ENCODE measurements at regions not wholly inside any gene's neighbourhood (a gene's known extent, or its start where the extent isn't known, plus 50 kb on each side); places are given as distances from the start of the nearest gene placed in this dataset.

DNA sequence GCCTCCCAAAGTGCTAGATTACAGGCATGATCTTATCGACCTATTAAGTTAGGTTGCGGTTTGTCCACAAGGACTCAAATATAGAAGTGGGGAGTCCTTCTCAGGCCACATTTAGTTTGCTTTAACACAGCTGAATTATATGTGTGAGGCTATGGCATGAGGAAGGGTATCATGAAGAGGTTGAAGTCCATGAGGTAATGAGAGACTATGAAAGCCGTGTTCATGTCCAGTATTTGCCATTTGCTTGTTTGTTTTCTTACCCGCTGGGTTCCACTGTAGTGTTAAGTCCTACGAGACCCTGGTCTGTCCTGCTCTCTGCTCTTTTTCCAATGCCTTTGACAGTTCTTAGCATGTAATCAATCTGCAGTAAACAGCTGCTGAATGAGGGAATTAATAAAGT lies 1072.4 kb upstream of the EEF2KMT start:
- in situ Hi-C loops (cut with HindIII; ENCODE audit: low sequenced_read_pairs): no loop called here
- DNase-seq (ENCODE audit: low spot score): no peak

DNA sequence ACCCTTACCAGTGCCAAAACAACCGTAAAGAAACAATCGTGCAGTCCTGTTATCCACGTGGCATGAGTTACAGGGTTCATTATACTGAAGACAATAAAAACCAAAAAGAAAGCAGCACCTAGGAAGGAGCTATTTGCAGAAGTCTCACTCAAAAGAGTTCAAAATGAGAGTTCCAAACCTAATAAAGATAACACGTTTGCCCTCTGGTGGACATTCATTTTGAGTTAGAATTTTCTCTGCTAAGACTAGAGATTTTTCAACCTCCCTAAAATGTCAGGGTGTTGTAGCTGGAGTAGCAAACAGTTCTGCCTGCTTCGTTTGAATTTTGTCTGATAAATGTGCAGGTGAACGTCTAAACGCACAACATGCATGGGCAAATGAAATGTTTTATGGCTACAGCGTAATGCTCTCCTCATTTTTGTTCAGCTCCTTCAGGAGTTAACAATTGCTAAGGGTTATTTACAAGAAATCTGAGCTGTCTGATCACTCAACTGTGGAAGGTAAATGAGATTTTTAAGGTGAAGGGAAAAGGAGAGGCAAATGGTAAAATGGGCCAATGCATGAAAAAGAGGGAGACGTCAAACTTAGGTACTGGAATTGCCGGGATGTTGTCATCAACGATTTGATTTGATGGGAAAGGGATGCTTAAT lies 1067.9 kb upstream of the EEF2KMT start:
- DNase-seq (ENCODE audit: low spot score): peak; percentile 67
- in situ Hi-C loops (cut with HindIII; ENCODE audit: low sequenced_read_pairs): no loop called here

DNA sequence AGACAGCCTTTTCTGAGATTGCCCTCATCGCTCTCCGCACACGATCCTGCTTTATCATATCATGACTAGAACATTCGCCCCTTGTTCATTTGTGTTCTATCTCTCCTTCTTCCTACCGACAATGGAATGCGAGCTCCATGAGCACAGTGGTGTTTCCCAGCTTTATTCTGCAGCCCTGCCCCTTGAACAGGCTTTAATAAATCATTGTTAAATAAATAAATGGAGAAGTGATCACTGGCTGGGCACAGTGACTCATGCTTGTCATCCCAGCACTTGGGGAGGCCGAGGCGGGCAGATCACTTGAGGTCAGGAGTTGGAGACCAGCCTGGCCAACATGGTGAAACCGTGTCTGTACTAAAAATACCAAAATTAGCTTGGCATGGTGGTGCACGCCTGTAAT lies 1063.3 kb upstream of the EEF2KMT start:
- no peak for DNase-seq (ENCODE audit: low spot score)
- in situ Hi-C loops (cut with HindIII; ENCODE audit: low sequenced_read_pairs): no loop called here

DNA sequence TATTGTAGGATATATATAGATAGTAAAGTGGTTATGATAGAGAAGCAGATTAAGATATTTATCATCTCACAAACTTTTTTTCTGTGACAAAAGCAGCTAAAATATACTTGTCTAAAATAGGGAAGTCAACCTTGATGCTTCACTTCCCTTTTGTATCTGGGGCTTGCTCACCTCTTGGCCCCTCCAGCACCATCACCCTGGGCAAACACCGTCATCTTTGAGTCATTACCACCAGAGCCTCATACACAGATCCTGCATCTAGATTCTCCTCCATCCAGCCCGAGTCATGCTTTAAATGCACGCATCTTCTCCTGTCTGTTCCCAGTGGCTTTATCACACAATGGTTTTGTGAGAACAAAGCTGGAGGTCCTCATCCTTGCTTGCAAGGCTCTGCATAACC lies 1062.7 kb upstream of the EEF2KMT start:
- in situ Hi-C loops (cut with HindIII; ENCODE audit: low sequenced_read_pairs): no loop called here
- no peak for DNase-seq (ENCODE audit: low spot score)

DNA sequence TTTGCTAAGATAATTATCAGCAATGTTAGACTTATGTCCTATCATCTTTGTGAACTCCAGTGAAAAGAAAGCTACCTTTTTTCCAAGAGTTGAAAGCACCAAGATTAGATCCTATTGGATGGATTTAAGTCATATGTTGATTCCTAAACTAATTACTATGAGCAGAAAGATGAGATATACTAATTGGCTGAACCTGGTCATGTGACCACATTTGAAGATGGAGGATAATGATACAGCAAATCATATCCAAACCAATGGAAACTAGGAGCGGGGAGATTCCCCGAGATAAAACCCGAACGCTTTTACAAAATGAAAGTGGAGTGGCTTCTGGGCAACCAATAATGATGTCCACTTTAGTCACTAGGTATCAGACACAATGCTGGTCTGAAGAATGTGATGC lies 1060.2 kb upstream of the EEF2KMT start:
- no peak for DNase-seq (ENCODE audit: low spot score)
- in situ Hi-C loops (cut with HindIII; ENCODE audit: low sequenced_read_pairs): no loop called here

DNA sequence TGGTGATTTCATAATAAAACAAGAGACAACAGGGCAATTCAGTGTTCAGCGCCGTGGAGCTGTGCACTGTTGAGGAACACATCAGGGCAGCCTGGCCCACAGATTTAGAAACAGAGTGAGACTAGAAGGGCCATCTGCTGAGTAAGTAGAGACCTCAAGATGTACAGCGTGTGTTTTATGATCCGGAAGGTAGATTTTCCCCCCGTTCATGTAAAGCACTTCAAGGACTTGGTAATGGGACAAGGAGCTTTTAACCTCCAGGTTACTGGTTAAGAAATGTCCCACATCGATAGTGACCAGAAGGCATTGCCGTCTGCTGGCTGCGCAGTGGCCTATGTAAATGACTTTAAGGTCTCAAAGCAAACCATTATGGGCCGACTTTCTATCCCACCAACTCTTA lies 1057.7 kb upstream of the EEF2KMT start:
- in situ Hi-C loops (cut with HindIII; ENCODE audit: low sequenced_read_pairs): no loop called here
- DNase-seq (ENCODE audit: low spot score): no peak

DNA sequence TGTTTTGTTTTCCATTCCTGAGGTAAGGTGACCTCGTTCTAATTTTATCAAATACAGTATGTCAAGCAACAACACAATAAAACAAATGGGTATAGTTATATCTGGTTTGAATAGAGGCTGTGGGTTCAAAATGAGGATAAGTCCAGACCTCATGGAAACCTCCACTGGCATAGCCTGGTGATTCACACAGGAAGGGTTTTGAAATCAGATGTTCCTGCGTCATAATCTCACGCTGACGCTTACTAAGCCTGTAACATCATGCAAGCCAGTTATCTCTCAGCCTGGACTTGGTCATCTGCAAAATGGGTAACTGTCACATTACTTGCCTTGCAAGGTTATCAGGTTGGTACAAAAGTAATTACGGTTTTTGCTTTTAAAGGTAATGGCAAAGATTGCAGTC lies 1056.3 kb upstream of the EEF2KMT start:
- no peak for DNase-seq (ENCODE audit: low spot score)
- in situ Hi-C loops (cut with HindIII; ENCODE audit: low sequenced_read_pairs): no loop called here

DNA sequence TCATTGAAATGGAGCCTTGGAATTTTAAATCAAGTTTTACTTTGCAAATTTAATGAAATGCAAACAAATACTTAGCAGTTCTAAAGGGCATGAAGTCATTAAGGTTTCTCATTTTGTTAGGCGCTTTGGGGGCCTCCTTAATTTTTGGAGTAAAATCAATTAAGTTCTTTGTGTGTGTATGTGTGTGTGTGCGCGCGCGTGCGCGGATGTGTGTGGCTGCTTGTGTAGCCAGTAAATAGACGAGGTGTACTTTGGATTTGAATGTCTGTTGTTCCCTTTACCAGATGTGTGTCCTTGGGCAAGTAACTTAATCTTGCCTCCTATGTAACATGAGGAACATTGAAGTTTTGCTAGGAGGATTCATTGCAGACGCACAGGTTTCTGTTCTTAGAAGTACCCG lies 1051.4 kb upstream of the EEF2KMT start:
- DNase-seq (ENCODE audit: low spot score): no peak
- in situ Hi-C loops (cut with HindIII; ENCODE audit: low sequenced_read_pairs): no loop called here

DNA sequence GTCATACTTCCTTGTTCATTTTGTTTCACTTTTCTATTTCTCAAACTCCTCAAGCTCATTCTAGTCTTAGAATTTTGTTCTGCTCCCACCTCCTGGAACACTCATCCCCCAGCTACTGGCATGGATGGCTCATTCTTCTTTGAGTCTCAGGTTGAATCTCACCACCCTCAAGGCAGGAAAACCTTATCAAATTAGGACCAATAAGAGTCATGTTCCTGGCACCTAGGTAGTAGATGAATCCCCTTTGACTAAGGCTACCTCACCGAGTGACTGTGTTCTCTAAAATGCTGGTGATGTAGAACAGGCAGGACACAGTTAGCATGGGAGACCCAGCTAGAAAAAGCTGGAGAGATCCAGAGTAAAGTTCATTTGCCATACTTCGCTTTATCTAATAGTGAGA lies 1050.8 kb upstream of the EEF2KMT start:
- DNase-seq (ENCODE audit: low spot score): no peak
- in situ Hi-C loops (cut with HindIII; ENCODE audit: low sequenced_read_pairs): no loop called here

DNA sequence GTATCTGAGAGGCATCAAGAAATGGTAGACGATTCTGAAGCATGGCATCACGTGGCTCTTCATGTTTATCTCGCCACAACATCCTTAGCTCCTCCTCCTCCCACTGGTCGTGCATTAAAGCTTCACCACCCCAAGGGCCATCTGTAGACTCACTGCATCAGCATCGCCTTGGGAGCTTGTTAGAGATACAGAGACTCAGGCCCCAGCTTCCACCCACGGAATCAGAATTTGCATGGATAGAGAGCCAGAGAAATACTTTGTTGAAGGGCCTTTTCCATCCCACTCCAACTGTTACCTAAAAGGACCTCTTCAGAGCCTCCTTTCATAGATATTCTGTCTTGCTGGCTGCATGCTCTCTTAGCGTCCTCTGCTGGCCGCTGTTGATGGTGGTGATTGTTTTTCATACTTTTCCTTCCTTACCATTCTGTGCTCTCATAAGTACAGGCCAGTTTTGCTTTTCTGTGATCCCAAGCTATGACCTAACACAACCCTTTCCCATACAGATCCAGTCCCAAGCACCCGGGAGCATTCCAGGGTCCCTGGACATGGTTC lies 1049.4 kb upstream of the EEF2KMT start:
- in situ Hi-C loops (cut with HindIII; ENCODE audit: low sequenced_read_pairs): no loop called here
- DNase-seq (ENCODE audit: low spot score): no peak

DNA sequence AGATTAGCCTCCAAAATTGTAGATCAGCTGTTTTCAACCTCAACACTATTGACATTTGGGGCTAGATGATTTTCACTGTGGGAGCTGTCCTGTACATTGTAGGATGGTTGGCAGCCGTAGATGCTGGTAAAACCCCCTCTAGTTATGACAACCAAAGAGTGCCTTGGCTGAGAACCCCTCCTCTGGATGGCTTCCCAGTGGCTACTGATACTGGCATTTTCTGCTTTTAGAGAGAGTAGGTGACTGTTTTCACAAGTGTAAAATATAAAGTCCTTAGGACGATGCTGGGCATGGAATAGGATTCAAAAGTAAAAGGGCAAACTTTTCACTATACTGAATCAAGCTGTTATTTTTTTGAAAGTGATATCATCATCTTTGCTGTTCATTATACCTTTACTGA lies 1048.8 kb upstream of the EEF2KMT start:
- no peak for DNase-seq (ENCODE audit: low spot score)
- in situ Hi-C loops (cut with HindIII; ENCODE audit: low sequenced_read_pairs): no loop called here

DNA sequence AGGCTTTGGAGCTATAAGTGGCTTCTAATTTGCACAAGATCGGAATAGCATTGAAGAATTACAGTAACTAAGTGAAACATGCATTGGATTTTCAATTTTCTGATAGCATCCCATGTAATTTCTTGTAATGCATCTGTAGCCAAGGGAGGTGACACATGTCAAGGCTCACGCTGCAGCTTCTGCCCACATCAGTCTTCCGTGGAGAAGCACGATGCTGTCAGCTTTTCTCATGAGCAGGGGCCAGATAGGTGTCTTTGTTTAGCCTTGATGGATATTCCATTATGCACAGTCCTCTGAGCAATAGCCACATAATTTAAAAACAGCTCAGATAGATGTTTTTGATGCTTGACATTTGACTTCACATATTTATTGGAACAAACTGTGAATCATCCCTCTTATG lies 1046.9 kb upstream of the EEF2KMT start:
- in situ Hi-C loops (cut with HindIII; ENCODE audit: low sequenced_read_pairs): no loop called here
- no peak for DNase-seq (ENCODE audit: low spot score)

DNA sequence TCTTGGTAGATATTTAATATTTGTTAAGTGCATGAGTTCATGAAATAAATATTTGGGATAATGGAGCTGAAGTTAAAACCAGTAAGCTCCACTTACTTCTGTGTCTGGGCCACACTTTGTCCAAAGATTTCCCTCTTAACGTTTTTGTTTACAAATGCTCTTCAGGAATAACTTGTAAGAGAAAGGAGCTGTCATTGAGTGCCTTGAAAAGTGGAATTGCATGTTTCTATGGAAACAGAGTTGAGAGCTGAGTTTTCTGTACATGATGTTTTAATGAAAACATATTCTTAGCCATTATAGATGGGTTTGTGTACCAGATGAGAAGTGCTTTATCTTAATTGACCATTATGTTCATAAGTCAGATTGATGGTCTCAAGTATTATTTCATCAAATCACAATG lies 1045.4 kb upstream of the EEF2KMT start:
- in situ Hi-C loops (cut with HindIII; ENCODE audit: low sequenced_read_pairs): no loop called here
- DNase-seq (ENCODE audit: low spot score): no peak

DNA sequence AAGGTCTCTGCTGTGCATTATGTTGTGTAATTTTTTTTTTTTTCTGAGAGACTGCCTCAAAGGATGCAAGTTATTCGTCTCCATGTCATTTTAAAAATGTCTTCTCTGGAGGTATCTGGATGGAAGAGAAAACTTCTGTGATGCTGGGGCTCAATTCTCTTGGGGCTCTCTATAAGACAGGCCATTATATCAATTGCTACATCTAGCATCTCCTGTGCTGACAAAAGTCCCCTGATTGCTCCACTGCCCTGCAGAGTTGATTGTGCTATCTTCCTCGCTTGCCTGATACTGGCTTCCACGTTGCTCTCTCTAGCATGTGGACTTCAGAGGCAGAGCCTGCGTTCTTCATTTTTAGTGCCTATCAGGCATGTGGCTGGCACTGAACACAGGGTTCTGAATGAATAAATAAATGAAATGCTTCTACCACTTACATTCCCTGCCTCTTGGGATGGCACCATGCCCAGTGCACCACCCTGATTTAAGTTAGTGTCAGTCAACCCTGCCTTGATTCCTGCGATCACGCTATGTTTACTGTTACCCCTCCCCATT lies 1035.5 kb upstream of the EEF2KMT start:
- DNase-seq (ENCODE audit: low spot score): no peak
- in situ Hi-C loops (cut with HindIII; ENCODE audit: low sequenced_read_pairs): no loop called here

DNA sequence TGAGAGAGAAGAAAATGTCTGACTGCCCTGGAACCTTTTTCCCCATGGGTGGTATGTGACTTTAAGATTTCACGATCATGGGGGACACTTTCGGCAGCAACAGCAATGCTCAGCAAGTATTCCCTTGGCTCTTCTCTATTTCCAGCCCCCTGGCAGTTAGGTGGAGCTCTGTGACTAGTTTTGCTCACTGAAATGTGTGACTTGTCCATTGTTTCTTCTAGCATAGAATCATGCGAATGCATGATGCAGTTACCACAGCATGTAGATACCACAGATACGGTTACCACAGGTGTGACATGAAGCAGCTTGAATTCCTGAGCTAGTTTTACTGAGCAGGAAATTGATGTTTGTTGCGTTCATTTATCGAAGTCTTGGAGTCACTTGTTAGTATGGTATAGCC lies 1034.5 kb upstream of the EEF2KMT start:
- DNase-seq (ENCODE audit: low spot score): no peak
- in situ Hi-C loops (cut with HindIII; ENCODE audit: low sequenced_read_pairs): no loop called here

DNA sequence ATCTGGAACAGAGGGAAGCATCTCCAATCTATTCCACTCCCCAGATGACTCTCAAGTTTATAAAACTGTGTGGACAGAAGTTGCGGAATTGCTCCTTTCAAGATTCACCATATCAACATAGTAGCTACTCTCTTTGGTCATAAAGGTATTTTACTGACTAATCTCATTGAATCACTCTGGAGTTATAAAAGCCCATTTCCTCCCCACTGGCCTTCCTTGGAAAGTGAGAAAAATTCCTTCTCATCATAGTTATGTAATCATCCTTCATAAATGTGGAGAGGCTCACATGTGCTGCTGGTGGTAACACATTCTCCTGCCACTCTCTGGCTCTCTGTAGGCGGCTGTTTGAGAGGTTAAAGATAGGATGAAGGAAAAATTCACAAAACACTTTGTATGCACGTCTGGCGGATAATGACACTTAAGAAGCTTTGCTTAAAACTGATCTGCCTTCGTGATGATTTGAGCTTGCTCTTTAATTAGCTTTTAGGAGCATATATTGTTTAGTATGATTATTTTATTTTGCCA lies 1034.0 kb upstream of the EEF2KMT start:
- in situ Hi-C loops (cut with HindIII; ENCODE audit: low sequenced_read_pairs): no loop called here
- DNase-seq (ENCODE audit: low spot score): no peak

DNA sequence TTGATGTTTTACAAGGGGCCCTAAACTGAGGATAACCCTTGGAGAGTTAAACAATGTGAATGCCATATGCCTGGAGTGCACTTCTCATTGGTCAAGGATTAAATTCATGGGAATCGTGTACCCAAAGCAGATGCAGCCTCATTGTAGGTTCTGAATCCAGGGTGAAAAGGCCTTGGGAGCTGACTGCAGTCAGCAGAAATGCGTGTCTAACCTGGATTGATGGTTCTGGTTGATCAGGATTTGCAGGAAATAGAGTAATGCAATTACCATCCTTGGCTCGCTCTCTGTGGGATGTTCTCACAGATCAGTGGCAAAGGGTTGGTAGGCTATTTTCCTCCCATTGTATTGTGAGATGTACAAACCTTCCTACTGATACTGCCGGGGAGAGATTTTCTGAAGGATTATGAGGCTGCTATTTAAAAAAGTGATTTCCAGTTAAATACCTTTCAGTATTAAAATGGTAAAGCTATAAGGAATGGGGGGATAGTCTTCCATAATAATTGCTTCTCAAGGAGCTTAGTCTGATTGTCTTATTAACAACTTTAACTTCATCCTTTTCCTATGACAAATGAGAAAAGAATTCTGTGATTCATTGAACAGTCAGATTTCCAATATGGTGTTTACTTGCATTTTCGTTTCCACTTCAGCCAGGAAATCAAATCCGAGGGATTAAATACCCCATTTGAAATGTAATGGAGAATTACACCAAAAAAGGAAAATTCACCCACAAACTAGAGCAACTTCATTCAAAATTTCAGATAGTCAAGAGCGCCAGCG lies 1028.1 kb upstream of the EEF2KMT start:
- in situ Hi-C loops (cut with HindIII; ENCODE audit: low sequenced_read_pairs): no loop called here
- no peak for DNase-seq (ENCODE audit: low spot score)

DNA sequence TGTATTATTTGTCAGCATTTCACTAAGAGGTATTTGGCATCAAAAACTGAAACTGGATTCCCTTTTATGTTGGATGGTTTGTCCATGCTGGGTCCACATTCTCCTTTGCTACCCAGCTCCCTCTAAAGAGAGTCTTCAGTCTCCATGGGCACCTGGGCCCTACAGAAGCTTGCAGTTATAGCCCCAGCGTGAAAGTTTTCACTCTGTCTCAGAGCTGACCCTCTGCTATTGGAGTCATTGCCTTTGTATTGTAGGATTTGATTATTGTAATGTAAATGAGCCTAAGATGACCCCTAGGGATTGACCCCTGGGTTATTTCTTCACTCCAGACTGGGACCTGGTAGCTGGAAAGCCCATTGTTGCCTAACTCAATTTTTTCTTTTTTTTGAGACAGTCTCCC lies 1026.5 kb upstream of the EEF2KMT start:
- no peak for DNase-seq (ENCODE audit: low spot score)
- in situ Hi-C loops (cut with HindIII; ENCODE audit: low sequenced_read_pairs): no loop called here

DNA sequence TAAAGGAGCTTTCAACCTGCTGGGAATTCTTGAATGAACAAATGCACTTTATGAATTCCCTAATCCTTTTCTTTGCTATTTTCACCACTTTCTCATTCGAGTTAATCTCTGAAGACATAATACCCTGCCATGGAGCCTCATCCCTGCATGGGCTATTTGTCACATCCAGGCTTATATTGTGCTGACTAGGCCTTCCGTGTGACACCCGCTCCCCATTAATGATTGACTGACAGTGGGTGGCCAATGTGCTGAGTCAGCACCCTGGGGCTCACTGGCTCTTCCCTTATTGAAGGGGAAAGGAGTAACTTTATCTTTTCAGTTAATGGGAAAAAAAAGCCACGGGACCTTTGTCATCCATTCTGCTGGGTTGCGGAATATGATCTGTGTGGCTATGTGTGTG lies 1024.8 kb upstream of the EEF2KMT start:
- in situ Hi-C loops (cut with HindIII; ENCODE audit: low sequenced_read_pairs): no loop called here
- no peak for DNase-seq (ENCODE audit: low spot score)

DNA sequence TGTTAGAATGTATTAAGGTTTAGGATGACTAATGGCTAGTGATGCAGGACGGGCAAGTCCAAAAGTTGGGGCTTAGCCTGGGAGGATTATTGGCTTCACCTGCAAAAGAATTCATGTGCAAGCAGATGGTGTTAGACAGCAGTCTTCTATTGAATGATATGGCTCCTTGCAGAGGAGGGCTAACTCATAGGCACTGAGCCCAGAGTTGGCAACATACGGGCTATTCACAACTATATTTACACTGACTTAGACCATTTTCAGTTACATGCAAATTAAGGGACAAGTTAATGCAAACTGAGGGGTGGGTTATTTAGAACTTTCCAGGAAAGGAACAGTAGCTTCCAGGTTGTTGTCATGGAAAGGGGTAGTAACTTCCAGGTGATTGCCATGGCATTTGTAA lies 1017.1 kb upstream of the EEF2KMT start:
- peak; percentile 44 for DNase-seq (ENCODE audit: low spot score)
- in situ Hi-C loops (cut with HindIII; ENCODE audit: low sequenced_read_pairs): no loop called here

Data from G401 (cell line).